COLO829 (cell line): ENCODE measurements at regions not wholly inside any gene's neighbourhood (a gene's known extent, or its start where the extent isn't known, plus 50 kb on each side); places are given as distances from the start of the nearest gene placed in this dataset.

Experiments used
- DNase-seq: peaks from one replicate; pipeline ENCODE4 v3.0.0; 2012; ENCODE audit warnings: low spot score

GRCh38 chr4:138964716-138965426 is 50.7 kb upstream of the NOCT start:
- no peak for DNase-seq

GRCh38 chr4:138963412-138963811 is 52.2 kb upstream of the NOCT start:
- DNase-seq: no peak

GRCh38 chr4:138961664-138962063 is 53.9 kb upstream of the NOCT start:
- no peak for DNase-seq

- DNase-seq: no peak
Measured at GRCh38 chr4:138961129-138961528, 54.5 kb upstream of the NOCT start.

GRCh38 chr4:138960175-138960710 is 55.3 kb upstream of the NOCT start:
- DNase-seq: no peak

- DNase-seq: no peak
Measured at GRCh38 chr4:138959097-138959815, 56.3 kb upstream of the NOCT start.

- DNase-seq: no peak
Measured at GRCh38 chr4:138958519-138958918, 57.1 kb upstream of the NOCT start.

- DNase-seq: no peak
Measured at GRCh38 chr4:138957302-138957701, 58.3 kb upstream of the NOCT start.

- no peak for DNase-seq
Measured at GRCh38 chr4:138954428-138954827, 61.2 kb upstream of the NOCT start.

GRCh38 chr4:138953961-138954371 is 61.6 kb upstream of the NOCT start:
- peak; percentile 81 for DNase-seq

GRCh38 chr4:138952411-138952810 is 63.2 kb upstream of the NOCT start:
- no peak for DNase-seq

- no peak for DNase-seq
Measured at GRCh38 chr4:138951764-138952163, 63.8 kb upstream of the NOCT start.

- DNase-seq: no peak
Measured at GRCh38 chr4:138949866-138950265, 65.7 kb upstream of the NOCT start.

- DNase-seq: no peak
Measured at GRCh38 chr4:138948918-138949317, 66.7 kb upstream of the NOCT start.

- DNase-seq: no peak
Measured at GRCh38 chr4:138946306-138946705, 69.3 kb upstream of the NOCT start.

- no peak for DNase-seq
Measured at GRCh38 chr4:138945840-138946239, 69.7 kb upstream of the NOCT start.

GRCh38 chr4:138945401-138945800 is 70.2 kb upstream of the NOCT start:
- no peak for DNase-seq

GRCh38 chr4:138943893-138944292 is 71.7 kb upstream of the NOCT start:
- no peak for DNase-seq

GRCh38 chr4:138941037-138941436 is 74.5 kb upstream of the NOCT start:
- DNase-seq: no peak

- DNase-seq: no peak
Measured at GRCh38 chr4:138939960-138940359, 75.6 kb upstream of the NOCT start.

- peak; percentile 51 for DNase-seq
Measured at GRCh38 chr4:138938366-138938690, 77.3 kb upstream of the NOCT start.

GRCh38 chr4:138935135-138935807 is 80.3 kb upstream of the NOCT start:
- no peak for DNase-seq

- DNase-seq: no peak
Measured at GRCh38 chr4:138927072-138927471, 88.5 kb upstream of the NOCT start.
